ENCODE measurements at regions not wholly inside any gene's neighbourhood (a gene's known extent, or its start where the extent isn't known, plus 50 kb on each side); places are given as distances from the start of the nearest gene placed in this dataset.

DNA sequence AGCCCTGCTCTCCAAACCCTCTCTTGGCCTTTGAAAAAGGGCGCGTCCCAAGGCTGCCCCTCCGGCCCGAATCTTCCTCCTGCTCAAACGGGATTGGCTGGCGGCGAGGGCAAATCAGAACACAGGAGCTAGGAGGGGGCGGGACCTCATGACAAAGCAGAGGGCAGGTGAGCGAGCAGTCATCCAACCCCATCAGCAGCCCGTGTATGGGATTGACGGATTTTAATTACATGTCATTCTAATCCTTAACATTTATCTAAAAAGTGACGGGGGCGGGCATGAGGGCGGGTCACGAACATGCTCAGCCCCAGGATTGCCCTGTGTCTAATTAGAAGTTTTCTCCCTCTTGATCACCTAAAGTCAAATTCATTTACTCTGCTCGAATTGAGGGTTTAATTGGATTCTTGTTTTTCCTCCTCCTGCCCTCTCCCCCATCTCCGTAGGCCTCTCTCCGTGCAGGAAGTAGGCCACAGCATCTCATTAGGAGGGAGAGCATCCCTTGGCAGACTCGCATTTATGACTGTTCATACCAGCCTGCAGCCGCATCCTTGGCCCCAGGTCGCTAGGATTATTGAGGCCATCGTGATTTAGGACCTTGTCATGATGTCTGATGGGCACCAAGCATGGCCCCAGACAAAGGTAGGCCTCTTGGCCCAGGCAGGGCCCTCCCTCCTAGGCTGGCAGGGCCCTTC is 147.1 kb downstream of the CHST1 start:
- DNase-seq (ENCODE audit: low spot score): no peak

DNA sequence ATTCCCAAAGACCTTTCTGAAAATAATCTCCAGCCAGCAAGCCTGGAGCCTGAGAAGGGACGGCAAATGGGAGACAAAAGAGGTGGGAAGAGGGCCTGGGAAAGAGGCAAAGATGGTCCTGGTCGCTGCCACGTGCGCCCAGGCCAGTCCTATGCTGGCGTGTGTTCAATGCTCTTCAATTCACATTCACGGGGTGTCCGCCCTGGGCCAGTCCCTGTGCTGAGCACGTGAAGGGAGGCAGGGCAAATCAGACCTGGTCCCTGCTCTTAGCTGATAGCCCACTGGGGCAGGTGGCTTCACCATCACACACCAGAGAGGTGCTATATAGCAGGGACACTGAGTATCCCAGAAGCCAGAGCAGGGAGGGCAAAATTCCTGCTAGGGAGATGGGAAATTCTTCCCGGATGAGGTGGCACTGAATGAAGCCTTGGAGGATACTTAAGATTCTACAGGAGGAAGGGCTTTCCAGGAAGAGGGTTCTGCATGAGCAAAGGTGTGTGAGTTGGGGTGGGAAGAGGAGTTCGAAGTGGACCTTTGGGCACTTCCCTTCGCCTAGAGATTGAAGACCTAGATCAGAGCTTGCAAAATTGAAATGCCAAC is 148.2 kb downstream of the CHST1 start:
- no peak for DNase-seq (ENCODE audit: low spot score)

DNA sequence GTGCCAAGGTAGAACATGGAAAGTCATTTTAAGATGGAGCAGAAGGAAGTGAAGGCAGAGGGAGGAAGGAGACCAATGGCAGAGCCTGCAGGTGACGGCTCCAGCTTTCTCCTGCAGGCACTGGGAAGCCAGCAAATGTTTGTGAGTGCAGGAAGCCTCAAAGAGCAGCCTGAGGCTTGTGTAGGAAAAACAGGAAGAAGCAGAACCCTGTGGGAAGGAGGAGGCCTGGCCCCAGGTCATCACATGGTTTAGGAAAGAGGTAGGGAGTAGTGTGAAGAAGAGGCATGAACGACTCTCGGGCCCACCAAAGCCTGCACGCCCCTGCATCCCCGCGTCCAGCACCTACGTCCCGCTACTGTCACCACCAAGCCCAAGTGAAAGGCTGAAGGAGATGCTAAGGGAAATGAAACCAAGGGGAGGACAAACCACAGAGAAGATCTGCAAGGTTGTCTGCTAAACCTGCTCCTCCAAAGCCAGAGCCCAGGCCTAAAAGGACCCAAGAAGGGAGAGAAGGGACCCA is 151.5 kb downstream of the CHST1 start:
- no peak for DNase-seq (ENCODE audit: low spot score)

GRCh38 chr11:45512471-45513148 is 152.8 kb downstream of the CHST1 start:
- no peak for DNase-seq (ENCODE audit: low spot score)

DNA sequence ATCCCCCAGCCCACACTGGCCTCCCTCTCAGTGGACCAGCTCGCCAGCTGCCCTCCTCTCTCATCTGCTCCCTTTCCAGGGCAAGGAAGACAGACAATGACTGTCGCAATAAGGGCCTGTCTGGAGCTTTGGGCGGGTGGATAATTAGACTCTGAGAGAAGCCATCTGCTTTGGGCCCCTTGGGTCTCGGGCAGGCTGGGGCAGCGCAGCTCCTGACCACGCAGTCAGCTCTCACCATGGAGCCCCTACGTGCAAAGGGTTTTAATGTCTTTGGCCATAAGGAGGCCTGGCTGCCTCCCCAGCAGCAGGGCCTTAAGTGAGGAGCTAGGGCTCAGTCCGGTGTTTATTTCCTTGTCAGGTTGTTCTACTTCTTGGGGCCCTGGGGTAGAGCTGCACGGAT is 153.9 kb downstream of the CHST1 start:
- no peak for DNase-seq (ENCODE audit: low spot score)

DNA sequence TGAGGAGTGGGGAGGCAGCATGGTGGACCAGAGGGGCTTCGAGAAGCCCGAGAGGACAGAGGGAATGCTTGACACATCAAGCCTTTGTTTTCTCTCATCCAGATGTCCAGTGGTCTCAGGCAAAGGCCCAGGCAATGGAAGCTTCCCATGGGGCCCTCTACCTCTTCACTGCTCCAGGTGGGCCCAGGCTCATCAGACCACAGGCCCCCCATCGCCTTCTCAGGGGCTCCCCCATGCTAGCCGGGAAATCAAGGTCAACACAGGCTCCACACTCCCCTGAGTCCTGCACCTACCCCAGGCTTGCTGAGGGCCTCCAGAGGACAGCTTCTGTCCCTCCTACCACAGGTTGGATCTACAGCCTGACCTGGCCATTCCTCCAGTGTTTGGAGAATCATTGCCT is 157.5 kb downstream of the CHST1 start:
- DNase-seq (ENCODE audit: low spot score): no peak

DNA sequence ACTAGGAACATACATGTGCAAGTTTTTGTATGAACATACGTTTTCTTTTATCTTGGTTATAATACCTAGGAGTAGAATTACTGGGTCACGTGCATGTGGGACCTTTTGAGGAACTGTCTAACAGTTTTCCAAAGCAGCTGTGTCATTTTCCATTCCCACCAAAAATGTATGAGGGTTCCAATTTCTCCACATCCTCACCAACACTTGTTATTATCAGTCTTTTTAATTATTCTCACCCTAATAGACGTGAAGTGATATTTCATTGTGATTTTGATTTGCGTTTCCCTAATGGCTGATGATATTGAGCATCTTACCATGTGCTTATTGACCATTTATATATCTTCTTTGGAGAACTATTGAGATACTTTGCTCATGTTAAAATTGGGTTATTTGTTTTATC is 162.1 kb downstream of the CHST1 start:
- DNase-seq (ENCODE audit: low spot score): no peak

DNA sequence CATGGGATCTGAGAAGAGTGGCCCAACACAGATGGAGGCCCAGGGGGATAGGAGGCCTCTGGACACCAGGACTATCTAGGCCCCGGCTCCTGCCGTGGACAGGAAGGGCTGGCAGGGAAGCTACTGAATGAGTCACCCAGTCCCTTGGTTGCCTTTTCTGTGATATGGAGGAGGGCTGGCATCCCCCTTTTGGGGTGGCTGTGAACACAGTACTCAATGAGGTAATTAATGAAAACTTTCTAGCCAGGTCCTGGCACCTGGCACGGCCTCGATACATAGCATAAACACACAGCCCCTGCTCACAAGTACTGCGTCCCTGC is 163.2 kb downstream of the CHST1 start:
- DNase-seq (ENCODE audit: low spot score): no peak

- no peak for DNase-seq (ENCODE audit: low spot score)
These were observed 163.8 kb downstream of the CHST1 start for GRCh38 chr11:45501392-45502225.

GRCh38 chr11:45500451-45500850 is 165.0 kb downstream of the CHST1 start:
- no peak for DNase-seq (ENCODE audit: low spot score)

- no peak for DNase-seq (ENCODE audit: low spot score)
These were observed 170.7 kb downstream of the CHST1 start for GRCh38 chr11:45494738-45495137.

- DNase-seq (ENCODE audit: low spot score): no peak
These were observed 176.0 kb downstream of the CHST1 start for GRCh38 chr11:45489281-45489905.

DNA sequence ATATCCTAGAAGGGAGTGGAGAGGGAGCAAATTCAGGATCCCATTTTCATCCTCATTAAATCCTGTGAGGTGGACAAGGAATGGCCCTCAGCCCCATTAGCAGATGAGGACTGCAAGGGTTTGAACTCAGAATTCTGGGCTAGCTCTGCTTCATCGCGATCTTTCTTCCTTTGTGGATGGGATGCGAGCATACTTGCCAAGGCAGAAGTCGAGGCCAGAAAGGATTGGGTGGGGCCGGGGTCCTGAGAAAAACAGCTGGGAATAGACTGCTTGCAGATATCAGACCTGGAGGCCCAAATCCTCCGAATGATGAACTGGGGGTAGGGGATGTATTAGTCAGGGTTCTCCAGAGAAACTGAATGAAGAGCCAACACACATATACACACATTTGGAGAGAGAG is 179.0 kb downstream of the CHST1 start:
- no peak for DNase-seq (ENCODE audit: low spot score)

DNA sequence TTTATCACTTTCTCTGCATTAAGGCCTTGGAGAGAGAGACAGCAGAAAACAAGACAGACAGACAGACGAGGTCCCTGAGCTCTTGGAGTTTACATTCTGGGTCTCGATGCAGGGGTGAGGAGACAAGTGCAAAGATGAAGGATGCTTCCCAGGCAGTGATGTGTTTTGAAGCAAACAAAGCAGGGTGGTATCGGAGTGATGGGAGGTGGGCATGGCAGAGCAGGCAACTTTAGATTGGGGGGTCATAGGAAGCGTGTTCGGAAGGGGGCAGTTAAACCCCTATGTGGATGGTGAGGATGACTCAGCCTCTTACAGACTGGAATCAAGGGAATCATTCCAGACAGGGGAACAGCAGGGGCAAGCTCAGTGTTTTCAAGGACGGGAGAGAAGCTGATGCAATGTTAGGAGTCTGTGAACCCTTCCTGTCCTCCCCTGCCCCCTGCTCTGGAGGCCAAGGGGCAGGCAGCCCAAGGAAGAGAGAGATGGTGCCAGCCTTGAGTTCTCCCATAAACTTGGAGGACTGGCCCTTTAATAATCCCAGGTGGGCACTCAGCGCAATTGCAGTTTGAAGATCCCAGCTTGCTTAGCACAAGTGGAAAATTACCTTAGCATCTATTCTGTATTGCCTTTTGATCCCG is 180.2 kb downstream of the CHST1 start:
- DNase-seq (ENCODE audit: low spot score): no peak

DNA sequence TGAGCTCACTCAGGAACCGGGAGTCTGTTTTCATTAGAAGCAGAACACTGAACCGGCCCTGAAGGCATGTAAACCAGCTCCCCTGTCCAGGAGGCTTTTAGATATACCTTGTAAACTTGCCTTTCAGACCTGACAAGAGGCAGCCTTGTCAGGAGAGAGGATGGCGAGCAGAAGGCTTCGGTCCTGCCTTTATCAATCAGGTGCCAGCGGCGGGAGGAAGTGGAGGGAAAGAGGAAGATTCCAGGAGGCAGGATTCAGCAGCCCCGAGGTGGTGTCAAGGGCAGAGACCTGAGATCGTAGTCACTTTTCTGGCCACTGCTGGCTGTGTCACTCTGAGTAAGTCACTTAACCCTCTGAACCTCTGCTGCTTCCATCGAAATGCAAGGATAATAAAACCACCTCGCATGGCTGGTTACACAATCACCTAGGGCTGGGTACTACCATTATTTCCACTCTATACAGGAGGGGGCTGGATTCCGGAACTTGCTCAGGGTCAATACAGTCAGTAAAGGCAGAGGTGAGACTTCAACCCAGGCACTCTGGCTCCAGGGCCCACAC is 181.0 kb downstream of the CHST1 start:
- no peak for DNase-seq (ENCODE audit: low spot score)

DNA sequence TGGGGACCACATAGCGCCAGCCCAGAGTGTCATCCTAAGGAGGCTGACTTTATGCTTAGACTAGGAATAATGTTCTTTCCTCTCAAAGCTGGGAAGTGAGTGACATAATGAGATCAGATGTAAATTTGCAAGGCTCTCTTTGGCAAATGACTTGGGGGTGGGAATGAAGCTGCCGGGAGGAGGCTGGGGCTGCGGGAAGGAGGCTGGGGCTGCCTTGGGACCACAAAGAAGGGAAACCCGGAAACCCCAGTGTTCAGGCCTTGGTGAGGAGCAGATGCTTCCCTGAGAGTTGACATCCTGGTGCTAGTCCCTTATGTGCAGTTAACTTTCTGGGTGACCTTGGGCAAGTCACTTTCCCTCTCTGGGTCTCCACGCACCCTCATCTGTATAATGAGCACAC is 182.0 kb downstream of the CHST1 start:
- DNase-seq (ENCODE audit: low spot score): no peak

GRCh38 chr11:45482331-45482730 is 183.1 kb downstream of the CHST1 start:
- no peak for DNase-seq (ENCODE audit: low spot score)

GRCh38 chr11:45481026-45481425 is 184.4 kb downstream of the CHST1 start:
- DNase-seq (ENCODE audit: low spot score): no peak

- no peak for DNase-seq (ENCODE audit: low spot score)
These were observed 187.8 kb downstream of the CHST1 start for GRCh38 chr11:45477588-45477987.

GRCh38 chr11:45476126-45476525 is 189.3 kb downstream of the CHST1 start:
- DNase-seq (ENCODE audit: low spot score): no peak

GRCh38 chr11:45475173-45475572 is 189.0 kb upstream of the SYT13 start:
- DNase-seq (ENCODE audit: low spot score): no peak
